Endodermal cell (in vitro differentiated cells): ENCODE measurements at regions not wholly inside any gene's neighbourhood (a gene's known extent, or its start where the extent isn't known, plus 50 kb on each side); places are given as distances from the start of the nearest gene placed in this dataset.

ENCODE experiments used
- DNase-seq: peaks from one replicate; pipeline ENCODE4 v3.0.0-alpha.2; 2017
- H3K27ac ChIP-seq: 2 replicates; pipeline ENCODE4 v1.5.1; 2013; ENCODE audit warnings: mild to moderate bottlenecking, low read depth, low read length, moderate library complexity
- H3K27me3 ChIP-seq: 2 replicates; pipeline ENCODE4 v1.6.1; 2013; ENCODE audit warnings: mild to moderate bottlenecking, low read length, moderate library complexity; ENCODE audit not compliant: insufficient read depth, control insufficient read depth, poor library complexity, severe bottlenecking
- H3K36me3 ChIP-seq: 2 replicates; pipeline ENCODE4 v1.7.0; 2013; ENCODE audit warnings: mild to moderate bottlenecking, low read length, moderate library complexity; ENCODE audit not compliant: control insufficient read depth, insufficient read depth
- H3K4me1 ChIP-seq: one replicate; pipeline ENCODE4 v1.7.0; 2013; ENCODE audit warnings: low read length; ENCODE audit not compliant: control insufficient read depth, insufficient read depth
- H3K4me3 ChIP-seq: 2 replicates; pipeline ENCODE4 v1.5.1; 2013; ENCODE audit warnings: mild to moderate bottlenecking, low read length, moderate library complexity
- H3K9ac ChIP-seq: 2 replicates; pipeline ENCODE4 v1.6.1; 2013; ENCODE audit warnings: mild to moderate bottlenecking, low read length, moderate library complexity; ENCODE audit not compliant: poor library complexity, severe bottlenecking; ENCODE audit errors: extremely low read depth
- H3K9me3 ChIP-seq: 2 replicates; pipeline ENCODE4 v1.6.1; 2013; ENCODE audit warnings: mild to moderate bottlenecking, low read length, moderate library complexity; ENCODE audit not compliant: control insufficient read depth
- H3K27ac Mint-ChIP-seq: 2 replicates; pipeline ENCODE4 v1.8.0; 2020; ENCODE audit warnings: mixed read lengths
- H3K27me3 Mint-ChIP-seq: 2 replicates; pipeline ENCODE4 v1.8.0; 2021; ENCODE audit warnings: mild to moderate bottlenecking, mixed read lengths; ENCODE audit not compliant: insufficient read depth
- H3K36me3 Mint-ChIP-seq: 2 replicates; pipeline ENCODE4 v1.8.0; 2020; ENCODE audit warnings: low read depth, mixed read lengths
- H3K4me1 Mint-ChIP-seq: 2 replicates; pipeline ENCODE4 v1.8.0; 2020; ENCODE audit warnings: mixed read lengths
- H3K4me3 Mint-ChIP-seq: 2 replicates; pipeline ENCODE4 v1.8.0; 2020; ENCODE audit warnings: mild to moderate bottlenecking, moderate library complexity, mixed read lengths
- H3K9me3 Mint-ChIP-seq: 2 replicates; pipeline ENCODE4 v1.8.0; 2020; ENCODE audit warnings: mild to moderate bottlenecking, mixed read lengths
- CTCF ChIP-seq: fragments of 200-600 bp; sonication (generic); conservative IDR thresholded peaks from 2 replicates; pipeline ENCODE4 v1.5.0; 2021; ENCODE audit warnings: antibody characterized with exemption, mild to moderate bottlenecking
- WGBS, 2 experiments: methylation state at CpG; one replicate each; pipeline versions ENCODE4 v1.1.5 to v1.1.7; 2013; ENCODE audit warnings: missing lambda C conversion rate in 2 of 2, mixed read lengths in 1 of 2; ENCODE audit not compliant: insufficient coverage in 1 of 2, insufficient read length in 1 of 2; 5-methylcytosine and 5-hydroxymethylcytosine counted together

- H3K27ac Mint-ChIP-seq: no peak overlapping the region
- no peaks in the 10 kb centered on the region for H3K36me3 Mint-ChIP-seq
- peak; percentile 60 for DNase-seq
- H3K4me1 Mint-ChIP-seq: peaks cover 11% of the 10 kb centered on the region
- H3K9ac ChIP-seq: no peak overlapping the region
- TF ChIP-seq CTCF: no peak
- H3K9me3 Mint-ChIP-seq: peaks cover 5% of the 10 kb centered on the region
- H3K27me3 ChIP-seq: no peaks in the 10 kb centered on the region
- no peaks in the 10 kb centered on the region for H3K9me3 ChIP-seq
- no peak overlapping the region for H3K27ac ChIP-seq
- no peak overlapping the region for H3K4me3 ChIP-seq
- peaks cover 2% of the 10 kb centered on the region for H3K27me3 Mint-ChIP-seq
- H3K4me1 ChIP-seq: peaks cover 2% of the 10 kb centered on the region
- H3K4me3 Mint-ChIP-seq: no peak overlapping the region
- no peaks in the 10 kb centered on the region for H3K36me3 ChIP-seq
Measured at GRCh38 chr1:198024782-198025181, 107.6 kb downstream of the LHX9 start.

GRCh38 chr1:198030682-198031081 is 113.5 kb downstream of the LHX9 start:
- H3K27ac Mint-ChIP-seq: no peak overlapping the region
- TF ChIP-seq CTCF: no peak
- Histone ChIP-seq H3K27ac (no peak overlapping the region), H3K4me3 (no peak overlapping the region), H3K9ac (no peak overlapping the region), H3K36me3 (no peaks in the 10 kb centered on the region), H3K4me1 (no peaks in the 10 kb centered on the region), H3K27me3 (no peaks in the 10 kb centered on the region), H3K9me3 (peaks cover 26% of the 10 kb centered on the region)
- H3K27me3 Mint-ChIP-seq: peaks cover 2% of the 10 kb centered on the region
- H3K9me3 Mint-ChIP-seq: peaks cover 4% of the 10 kb centered on the region
- peaks cover 4% of the 10 kb centered on the region for H3K4me1 Mint-ChIP-seq
- 86 to 100% methylated on average over 2 of the region's 2 CpGs for WGBS, 2 experiments
- no peaks in the 10 kb centered on the region for H3K36me3 Mint-ChIP-seq
- H3K4me3 Mint-ChIP-seq: no peak overlapping the region
- no peak for DNase-seq

- H3K36me3 ChIP-seq: no peaks in the 10 kb centered on the region
- H3K4me1 ChIP-seq: no peaks in the 10 kb centered on the region
- H3K36me3 Mint-ChIP-seq: no peaks in the 10 kb centered on the region
- no peak for TF ChIP-seq CTCF
- no peak for DNase-seq
- H3K27me3 ChIP-seq: no peaks in the 10 kb centered on the region
- peaks cover 28% of the 10 kb centered on the region for H3K9me3 ChIP-seq
- no peak overlapping the region for H3K27ac ChIP-seq
- peaks cover 4% of the 10 kb centered on the region for H3K4me1 Mint-ChIP-seq
- H3K4me3 ChIP-seq: no peak overlapping the region
- H3K27ac Mint-ChIP-seq: no peak overlapping the region
- H3K9me3 Mint-ChIP-seq: peaks cover 4% of the 10 kb centered on the region
- H3K4me3 Mint-ChIP-seq: no peak overlapping the region
- no peak overlapping the region for H3K9ac ChIP-seq
- H3K27me3 Mint-ChIP-seq: peaks cover 2% of the 10 kb centered on the region
Measured at GRCh38 chr1:198031086-198031485, 113.9 kb downstream of the LHX9 start.
